UCSD-AML1 (cell line): ENCODE measurements at regions not wholly inside any gene's neighbourhood (a gene's known extent, or its start where the extent isn't known, plus 50 kb on each side); places are given as distances from the start of the nearest gene placed in this dataset.

Experiments
- DNase-seq: peaks from one replicate; lab custom pipeline; 2025; ENCODE audit not compliant: unreplicated experiment; lab: John Stamatoyannopoulos, UW

GRCh38 chr4:4775493-4776004 lies 83.9 kb upstream of the MSX1 start:
- DNase-seq: no peak

- DNase-seq: no peak
These were observed 86.9 kb upstream of the MSX1 start for GRCh38 chr4:4772534-4772933.

GRCh38 chr4:4771160-4771559 lies 88.3 kb upstream of the MSX1 start:
- DNase-seq: no peak

GRCh38 chr4:4770610-4771009 lies 88.9 kb upstream of the MSX1 start:
- no peak for DNase-seq

- no peak for DNase-seq
These were observed 92.9 kb upstream of the MSX1 start for GRCh38 chr4:4766564-4766963.

GRCh38 chr4:4765811-4766210 lies 93.7 kb upstream of the MSX1 start:
- DNase-seq: no peak

GRCh38 chr4:4764558-4764905 lies 94.9 kb upstream of the MSX1 start:
- no peak for DNase-seq

- DNase-seq: no peak
These were observed 95.5 kb upstream of the MSX1 start for GRCh38 chr4:4763822-4764557.

GRCh38 chr4:4762909-4763821 lies 96.3 kb upstream of the MSX1 start:
- no peak for DNase-seq

- no peak for DNase-seq
These were observed 97.2 kb upstream of the MSX1 start for GRCh38 chr4:4762300-4762699.

GRCh38 chr4:4761128-4761982 lies 98.1 kb upstream of the MSX1 start:
- DNase-seq: no peak

- no peak for DNase-seq
These were observed 99.6 kb upstream of the MSX1 start for GRCh38 chr4:4759883-4760282.

GRCh38 chr4:4759232-4759631 lies 100.2 kb upstream of the MSX1 start:
- no peak for DNase-seq

GRCh38 chr4:4758681-4759080 lies 100.8 kb upstream of the MSX1 start:
- no peak for DNase-seq

- DNase-seq: no peak
These were observed 104.2 kb upstream of the MSX1 start for GRCh38 chr4:4755306-4755705.

GRCh38 chr4:4754641-4755040 lies 104.8 kb upstream of the MSX1 start:
- DNase-seq: no peak

GRCh38 chr4:4753643-4754042 lies 105.8 kb upstream of the MSX1 start:
- DNase-seq: no peak

- DNase-seq: no peak
These were observed 106.7 kb upstream of the MSX1 start for GRCh38 chr4:4752576-4753401.

- no peak for DNase-seq
These were observed 107.4 kb upstream of the MSX1 start for GRCh38 chr4:4752025-4752424.

- DNase-seq: no peak
These were observed 109.3 kb upstream of the MSX1 start for GRCh38 chr4:4750187-4750586.
